GM12875 (cell line): ENCODE measurements at regions not wholly inside any gene's neighbourhood (a gene's known extent, or its start where the extent isn't known, plus 50 kb on each side); places are given as distances from the start of the nearest gene placed in this dataset.

Source experiments
- H3K4me3 ChIP-seq: one replicate; pipeline ENCODE4 v1.5.1; 2011; ENCODE audit warnings: low read depth, low read length, control low read depth
- TF ChIP-seq, protein P1 (sequence below): IDR thresholded peaks from 2 replicates; pipeline ENCODE4 v1.5.1; 2011; ENCODE audit warnings: low read depth, mild to moderate bottlenecking, control low read depth, inconsistent platforms, low read length, moderate library complexity, borderline replicate concordance; ENCODE audit not compliant: insufficient read depth

GRCh38 chr3:8143186-8143585 is 358.4 kb upstream of the LMCD1 start:
- TF ChIP-seq, protein P1, sequence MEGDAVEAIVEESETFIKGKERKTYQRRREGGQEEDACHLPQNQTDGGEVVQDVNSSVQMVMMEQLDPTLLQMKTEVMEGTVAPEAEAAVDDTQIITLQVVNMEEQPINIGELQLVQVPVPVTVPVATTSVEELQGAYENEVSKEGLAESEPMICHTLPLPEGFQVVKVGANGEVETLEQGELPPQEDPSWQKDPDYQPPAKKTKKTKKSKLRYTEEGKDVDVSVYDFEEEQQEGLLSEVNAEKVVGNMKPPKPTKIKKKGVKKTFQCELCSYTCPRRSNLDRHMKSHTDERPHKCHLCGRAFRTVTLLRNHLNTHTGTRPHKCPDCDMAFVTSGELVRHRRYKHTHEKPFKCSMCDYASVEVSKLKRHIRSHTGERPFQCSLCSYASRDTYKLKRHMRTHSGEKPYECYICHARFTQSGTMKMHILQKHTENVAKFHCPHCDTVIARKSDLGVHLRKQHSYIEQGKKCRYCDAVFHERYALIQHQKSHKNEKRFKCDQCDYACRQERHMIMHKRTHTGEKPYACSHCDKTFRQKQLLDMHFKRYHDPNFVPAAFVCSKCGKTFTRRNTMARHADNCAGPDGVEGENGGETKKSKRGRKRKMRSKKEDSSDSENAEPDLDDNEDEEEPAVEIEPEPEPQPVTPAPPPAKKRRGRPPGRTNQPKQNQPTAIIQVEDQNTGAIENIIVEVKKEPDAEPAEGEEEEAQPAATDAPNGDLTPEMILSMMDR = no peak
- H3K4me3 ChIP-seq = no peak overlapping the region

GRCh38 chr3:8145661-8146060 is 356.0 kb upstream of the LMCD1 start:
- no peak overlapping the region for H3K4me3 ChIP-seq
- TF ChIP-seq, protein P1 = no peak

GRCh38 chr3:8147711-8148110 is 353.9 kb upstream of the LMCD1 start:
- no peak overlapping the region for H3K4me3 ChIP-seq
- TF ChIP-seq, protein P1 = no peak

GRCh38 chr3:8152821-8153418 is 348.7 kb upstream of the LMCD1 start:
- no peak overlapping the region for H3K4me3 ChIP-seq
- TF ChIP-seq, protein P1 = no peak

GRCh38 chr3:8153800-8154199 is 347.8 kb upstream of the LMCD1 start:
- TF ChIP-seq, protein P1 = no peak

DNA sequence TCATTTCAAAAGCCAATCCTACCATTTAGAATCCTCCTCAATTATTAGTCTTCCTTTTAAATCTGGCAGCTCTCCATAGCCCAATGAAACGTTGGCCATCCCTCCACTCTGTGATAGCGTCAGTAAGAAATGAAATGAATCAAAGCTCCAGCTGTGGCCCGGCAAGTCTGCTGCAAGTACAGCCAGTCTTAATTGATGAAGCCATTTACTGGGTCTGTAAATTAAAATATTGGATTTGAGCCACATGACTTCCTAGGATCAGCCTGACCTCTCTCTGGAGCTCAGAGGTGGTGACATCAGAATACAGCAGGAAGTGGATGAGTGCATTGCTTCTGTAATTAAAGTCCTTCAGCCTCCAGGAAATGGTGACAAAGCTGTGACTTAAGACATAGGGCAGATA is 347.0 kb upstream of the LMCD1 start:
- H3K4me3 ChIP-seq = no peak overlapping the region
- TF ChIP-seq, protein P1 = no peak

More at GRCh38 chr3:8153800-8154199, 347.8 kb upstream of the LMCD1 start:
- H3K4me3 ChIP-seq = no peak overlapping the region

- H3K4me3 ChIP-seq = no peak overlapping the region
- TF ChIP-seq, protein P1 = no peak
Observed at GRCh38 chr3:8156138-8156537, 345.5 kb upstream of the LMCD1 start.
